ENCODE measurements at regions not wholly inside any gene's neighbourhood (a gene's known extent, or its start where the extent isn't known, plus 50 kb on each side); places are given as distances from the start of the nearest gene placed in this dataset.

GRCh38 chr7:25369786-25370185 is 141.5 kb upstream of the NPVF start:
- H3K9me3 Mint-ChIP-seq, result peaks cover 23 to 25% of the 10 kb centered on the region in 2 donors

DNA sequence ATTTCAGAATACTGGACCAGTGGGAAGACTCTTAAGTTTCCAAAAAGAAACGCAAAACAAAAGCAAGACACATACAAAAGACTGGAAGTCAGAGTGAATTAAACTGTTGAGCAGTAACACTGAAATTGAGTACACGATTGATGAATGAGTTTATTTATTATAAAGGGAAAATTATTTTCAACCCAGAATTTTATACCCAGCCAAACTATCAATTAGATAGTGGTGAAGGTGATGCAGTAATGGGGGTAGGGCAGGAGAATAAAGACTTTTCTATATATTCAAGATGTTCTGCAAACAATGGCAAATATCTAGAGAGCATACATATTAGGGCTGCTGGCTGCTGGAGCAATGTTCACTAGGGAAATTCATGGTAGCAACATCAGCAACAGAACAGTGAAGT is 143.7 kb upstream of the NPVF start:
- ATAC-seq (no peak), DNase-seq (no peak)
- H3K27me3 Mint-ChIP-seq, result peaks cover 11% of the 10 kb centered on the region
- H3K4me3 Mint-ChIP-seq, result no peak overlapping the region
- H3K4me1 Mint-ChIP-seq, result no peaks in the 10 kb centered on the region
- peaks cover 23 to 25% of the 10 kb centered on the region in 2 donors for H3K9me3 Mint-ChIP-seq
- no peak overlapping the region for H3K27ac Mint-ChIP-seq

More at GRCh38 chr7:25369786-25370185, 141.5 kb upstream of the NPVF start:
- Mint-ChIP-seq H3K27ac (no peak overlapping the region), H3K27me3 (peaks cover 11% of the 10 kb centered on the region), H3K4me3 (no peak overlapping the region), H3K4me1 (no peaks in the 10 kb centered on the region)
- ATAC-seq, result no peak
- DNase-seq, result no peak

DNA sequence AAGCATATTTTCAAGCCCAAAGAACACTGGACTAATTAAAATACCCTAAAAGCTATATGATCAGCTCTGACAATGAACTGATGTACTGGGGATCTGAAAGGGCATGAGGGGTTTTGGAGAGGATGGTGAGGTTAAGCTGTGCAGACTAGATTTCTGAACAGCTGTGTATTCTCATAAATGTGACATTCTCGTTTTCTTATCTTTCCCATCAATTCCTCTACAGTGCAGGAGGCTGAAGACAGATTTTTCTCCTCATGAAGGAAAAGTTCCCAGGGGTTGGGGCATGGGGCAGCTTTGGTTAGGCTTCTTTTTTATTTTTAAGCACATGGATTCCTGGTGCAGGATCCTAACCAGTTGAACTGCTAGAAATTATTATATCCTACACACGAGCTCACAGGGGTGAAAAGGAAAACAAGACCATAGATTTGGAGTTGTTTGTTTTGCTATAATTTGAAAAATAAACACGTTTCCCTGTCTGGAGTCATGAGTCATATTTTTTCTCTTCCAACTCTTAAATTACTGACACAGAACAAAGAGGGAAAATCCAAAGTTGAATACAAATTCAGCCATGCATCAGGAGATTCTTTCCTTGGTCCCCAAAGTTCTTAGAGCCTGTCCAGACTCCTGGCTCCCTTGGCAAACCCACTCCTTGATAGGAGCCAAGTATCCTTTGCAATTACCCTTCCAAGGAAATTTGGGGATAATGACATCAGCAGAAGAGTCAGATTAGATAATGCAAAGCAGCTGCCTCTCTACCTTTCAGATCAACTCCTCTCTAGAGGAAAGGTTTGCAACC is 147.7 kb upstream of the NPVF start:
- peaks cover 16 to 23% of the 10 kb centered on the region in 2 donors for H3K9me3 Mint-ChIP-seq
- no peaks in the 10 kb centered on the region for H3K27me3 Mint-ChIP-seq
- H3K27ac Mint-ChIP-seq, result no peak overlapping the region
- no peaks in the 10 kb centered on the region for H3K4me1 Mint-ChIP-seq
- no peak for ATAC-seq
- DNase-seq, result no peak
- no peak overlapping the region for H3K4me3 Mint-ChIP-seq

DNA sequence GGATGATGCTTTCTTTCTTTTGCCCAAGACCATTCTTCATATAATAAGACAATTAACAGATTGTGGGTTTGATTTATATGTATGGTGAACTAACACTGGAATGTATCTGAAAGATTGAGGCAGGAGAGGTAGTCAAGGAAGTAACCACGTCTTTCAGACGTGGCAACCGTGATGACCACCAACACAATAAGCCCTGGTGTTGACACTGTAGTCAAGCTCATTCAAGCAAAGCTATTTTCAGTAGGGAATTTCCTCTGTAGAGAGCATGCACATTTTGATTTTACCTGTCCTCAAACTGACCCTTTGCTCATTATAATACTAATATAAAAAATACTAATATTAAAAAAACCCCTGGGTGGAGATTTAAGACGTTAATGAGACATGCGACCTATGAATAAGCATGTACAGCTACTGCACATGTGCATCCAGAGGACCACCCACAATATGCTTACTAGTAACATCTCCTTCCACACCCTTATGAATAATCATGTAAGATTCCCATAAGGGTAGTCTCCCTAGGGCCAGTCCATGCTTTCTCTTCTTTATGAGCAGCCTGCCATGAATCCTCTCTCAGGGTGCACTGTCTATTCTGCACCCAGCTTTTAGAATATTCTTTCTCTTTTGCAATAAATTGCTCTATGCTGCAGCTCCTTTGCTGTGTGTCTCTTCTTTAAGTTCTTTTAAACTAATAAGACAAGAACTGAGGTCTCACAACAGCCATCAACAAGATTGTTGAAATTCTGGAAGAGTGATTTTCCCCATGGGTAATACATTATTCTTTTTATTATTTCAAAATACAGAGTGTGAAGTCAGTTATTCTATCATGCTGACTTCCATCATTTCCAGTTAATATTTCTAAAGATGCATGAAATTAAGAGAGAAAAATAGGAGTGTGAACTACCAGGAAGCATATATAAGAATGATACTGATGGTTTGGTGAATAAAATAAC is 151.3 kb upstream of the NPVF start:
- H3K4me3 Mint-ChIP-seq, result no peak overlapping the region

GRCh38 chr7:25381818-25382589 is 153.7 kb upstream of the NPVF start:
- no peaks in the 10 kb centered on the region for H3K27me3 Mint-ChIP-seq
- H3K27ac Mint-ChIP-seq, result no peak overlapping the region
- no peak for DNase-seq
- no peak overlapping the region for H3K4me3 Mint-ChIP-seq
- no peaks in the 10 kb centered on the region for H3K9me3 Mint-ChIP-seq
- no peak for ATAC-seq
- H3K4me1 Mint-ChIP-seq, result no peaks in the 10 kb centered on the region

More for the DNA sequence above, 151.3 kb upstream of the NPVF start:
- H3K4me1 Mint-ChIP-seq, result no peaks in the 10 kb centered on the region
- H3K27me3 Mint-ChIP-seq, result no peaks in the 10 kb centered on the region
- ATAC-seq (no peak), DNase-seq (no peak)
- H3K9me3 Mint-ChIP-seq, result no peaks in the 10 kb centered on the region
- no peak overlapping the region for H3K27ac Mint-ChIP-seq

GRCh38 chr7:25382869-25383268 is 154.6 kb upstream of the NPVF start:
- no peak for ATAC-seq
- no peaks in the 10 kb centered on the region for H3K9me3 Mint-ChIP-seq
- no peaks in the 10 kb centered on the region for H3K4me1 Mint-ChIP-seq
- H3K4me3 Mint-ChIP-seq, result no peak overlapping the region
- no peak for DNase-seq
- no peak overlapping the region for H3K27ac Mint-ChIP-seq
- H3K27me3 Mint-ChIP-seq, result no peaks in the 10 kb centered on the region

GRCh38 chr7:25383402-25383801 is 155.1 kb upstream of the NPVF start:
- H3K4me1 Mint-ChIP-seq, result no peaks in the 10 kb centered on the region
- H3K9me3 Mint-ChIP-seq, result no peaks in the 10 kb centered on the region
- no peak overlapping the region for H3K4me3 Mint-ChIP-seq
- DNase-seq (no peak), ATAC-seq (no peak)
- no peaks in the 10 kb centered on the region for H3K27me3 Mint-ChIP-seq
- no peak overlapping the region for H3K27ac Mint-ChIP-seq

DNA sequence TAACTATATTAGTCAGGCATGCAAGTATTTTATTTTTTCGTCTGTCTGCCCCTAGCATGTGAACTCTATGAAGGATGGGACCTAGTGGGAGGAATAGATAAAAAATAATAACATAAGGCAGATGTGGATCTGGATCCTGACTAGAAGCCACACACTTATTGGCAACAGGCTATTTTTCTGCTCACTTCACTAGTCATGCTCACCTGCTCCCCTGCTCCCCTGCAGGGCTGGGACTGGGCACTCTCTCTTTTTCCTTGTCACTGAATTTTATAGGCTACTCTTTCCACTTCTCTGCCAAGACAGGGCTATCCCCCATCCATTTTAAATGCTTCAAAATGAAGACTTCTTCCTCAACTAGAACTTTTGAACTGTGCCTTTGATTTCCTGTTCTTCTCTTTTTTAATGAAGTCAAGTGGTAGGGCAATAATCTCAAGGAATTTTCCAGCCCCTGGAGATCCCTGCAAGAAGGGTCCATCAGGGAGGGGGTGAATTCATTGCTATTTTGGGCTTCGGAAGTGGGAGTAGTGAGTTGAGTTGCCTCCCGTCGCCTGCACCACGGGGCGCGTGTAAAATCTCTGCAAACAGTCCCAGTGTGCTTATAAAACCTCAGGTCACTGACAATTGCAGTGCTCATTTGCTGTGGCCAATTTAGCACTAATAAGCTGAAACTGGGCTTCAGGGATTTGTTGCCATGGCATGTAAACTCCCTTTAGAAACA is 156.7 kb upstream of the NPVF start:
- peaks cover 8% of the 10 kb centered on the region for H3K27me3 Mint-ChIP-seq
- peak overlapping the region in 1 of 2 donors; percentile 53 for H3K27ac Mint-ChIP-seq
- H3K4me3 Mint-ChIP-seq, result no peak overlapping the region
- no peaks in the 10 kb centered on the region for H3K4me1 Mint-ChIP-seq
- no peak for DNase-seq
- no peak for ATAC-seq
- H3K9me3 Mint-ChIP-seq, result no peaks in the 10 kb centered on the region

DNA sequence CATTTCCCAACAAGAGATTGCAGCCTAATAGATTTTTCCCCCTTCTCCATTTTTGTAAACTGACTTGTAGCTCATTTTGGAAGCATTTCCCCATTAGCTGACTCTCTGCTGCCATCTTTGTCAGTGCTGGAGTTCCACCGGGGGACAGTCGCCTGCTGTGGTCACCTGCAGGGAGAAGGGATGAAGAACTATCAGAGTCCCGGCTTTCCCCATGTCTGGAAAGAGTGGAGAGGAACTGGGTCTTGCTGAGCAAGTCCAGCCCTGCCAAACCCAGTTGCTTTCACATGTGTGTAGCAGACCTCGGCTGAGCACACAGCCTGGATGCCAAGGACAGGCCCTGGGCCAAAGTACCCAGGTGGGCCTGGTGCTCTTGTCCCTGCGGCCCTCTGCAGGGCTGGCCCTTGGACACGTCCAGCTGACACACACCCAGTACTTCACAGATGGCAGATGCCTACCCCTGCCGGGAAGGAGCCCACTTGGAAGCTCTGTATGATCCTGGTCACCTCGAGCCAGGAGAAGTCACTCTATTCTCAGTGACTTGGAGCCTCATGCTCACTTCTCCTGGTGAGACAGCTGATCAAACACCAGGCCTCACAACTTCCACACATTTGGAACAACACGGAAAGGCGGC is 157.3 kb upstream of the NPVF start:
- H3K4me3 Mint-ChIP-seq, result no peak overlapping the region
- H3K9me3 Mint-ChIP-seq, result no peaks in the 10 kb centered on the region
- H3K4me1 Mint-ChIP-seq, result no peaks in the 10 kb centered on the region
- no peak overlapping the region for H3K27ac Mint-ChIP-seq
- peaks cover 15% of the 10 kb centered on the region for H3K27me3 Mint-ChIP-seq
- DNase-seq (no peak), ATAC-seq (no peak)

GRCh38 chr7:25386311-25386744 is 158.0 kb upstream of the NPVF start:
- no peak for DNase-seq
- H3K4me3 Mint-ChIP-seq, result no peak overlapping the region
- H3K9me3 Mint-ChIP-seq, result no peaks in the 10 kb centered on the region
- no peak for ATAC-seq
- no peaks in the 10 kb centered on the region for H3K4me1 Mint-ChIP-seq
- H3K27me3 Mint-ChIP-seq, result peaks cover 17% of the 10 kb centered on the region
- no peak overlapping the region for H3K27ac Mint-ChIP-seq

- ATAC-seq (no peak), DNase-seq (no peak)
- Mint-ChIP-seq H3K27ac (no peak overlapping the region), H3K4me3 (no peak overlapping the region), H3K27me3 (peaks cover 17% of the 10 kb centered on the region), H3K9me3 (no peaks in the 10 kb centered on the region), H3K4me1 (no peaks in the 10 kb centered on the region)
Measured at GRCh38 chr7:25388681-25389080, 160.4 kb upstream of the NPVF start.

DNA sequence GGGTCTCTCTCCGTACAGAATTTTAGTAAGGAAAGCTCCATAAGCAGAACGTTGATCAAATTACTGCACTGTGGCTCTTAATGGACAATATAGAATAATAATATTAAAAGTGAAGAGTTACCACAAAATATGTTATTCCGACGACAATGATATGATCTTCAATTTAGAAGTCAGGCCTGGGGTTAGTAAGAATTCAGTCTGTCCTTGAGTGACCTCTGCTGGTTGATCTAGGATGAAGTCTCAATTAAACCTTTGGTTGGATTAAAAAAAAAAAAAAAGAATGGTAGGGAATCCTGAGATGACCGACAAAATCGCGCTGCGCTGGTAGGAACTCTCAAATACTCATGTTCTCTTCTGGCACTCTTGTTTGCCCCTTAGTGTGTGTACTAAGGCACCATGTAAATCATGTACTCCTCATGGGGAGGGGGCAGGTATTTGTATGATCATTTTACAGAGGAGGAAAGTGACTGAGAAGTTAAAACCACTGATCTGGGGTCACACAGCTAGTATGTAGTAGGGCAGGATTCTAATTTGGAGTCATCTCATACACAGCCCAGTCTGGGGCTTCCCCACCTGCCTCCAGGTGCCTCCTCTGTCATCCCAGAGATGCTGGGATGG is 161.3 kb upstream of the NPVF start:
- no peak for DNase-seq
- no peak for ATAC-seq

GRCh38 chr7:25391295-25391861 is 163.1 kb upstream of the NPVF start:
- Mint-ChIP-seq H3K27me3 (peaks cover 27% of the 10 kb centered on the region), H3K9me3 (no peaks in the 10 kb centered on the region)
- no peak for DNase-seq

More for the DNA sequence above, 161.3 kb upstream of the NPVF start:
- H3K27me3 Mint-ChIP-seq, result peaks cover 17% of the 10 kb centered on the region
- no peak overlapping the region for H3K4me3 Mint-ChIP-seq
- H3K9me3 Mint-ChIP-seq, result no peaks in the 10 kb centered on the region
- H3K4me1 Mint-ChIP-seq, result no peaks in the 10 kb centered on the region
- H3K27ac Mint-ChIP-seq, result peak overlapping the region; percentile 22 to 42

More at GRCh38 chr7:25391295-25391861, 163.1 kb upstream of the NPVF start:
- Mint-ChIP-seq H3K4me1 (peaks cover 6% of the 10 kb centered on the region), H3K4me3 (no peak overlapping the region), H3K27ac (no peak overlapping the region)
- no peak for ATAC-seq
